RWPE1 (cell line): ENCODE measurements at regions not wholly inside any gene's neighbourhood (a gene's known extent, or its start where the extent isn't known, plus 50 kb on each side); places are given as distances from the start of the nearest gene placed in this dataset.

Experiments used
- CTCF ChIA-PET: fragments of 350-600 bp; sonication (Branson Sonifier 250); formaldehyde crosslinking; extraction: SDS; loops from one replicate; lab custom pipeline; 2021; lab: Yijun Ruan, JAX
- POLR2A ChIA-PET: fragments of 400-600 bp; formaldehyde crosslinking; extraction: SDS; loops from one replicate; lab custom pipeline; 2020; ENCODE audit warnings: antibody characterized with exemption; ENCODE audit not compliant: low non-redundant PET; lab: Yijun Ruan, JAX
- DNase-seq: peaks from one replicate; pipeline ENCODE4 v3.0.0; 2012; ENCODE audit warnings: low spot score
- H3K27ac ChIP-seq: fragments of 450-650 bp; 2 replicates; pipeline ENCODE4 v1.5.1; 2017
- TF ChIP-seq, protein P1 (sequence below): fragments of 450-650 bp; conservative IDR thresholded peaks from 2 replicates; pipeline ENCODE4 v1.5.1; 2017; ENCODE audit warnings: low read depth, mild to moderate bottlenecking

DNA sequence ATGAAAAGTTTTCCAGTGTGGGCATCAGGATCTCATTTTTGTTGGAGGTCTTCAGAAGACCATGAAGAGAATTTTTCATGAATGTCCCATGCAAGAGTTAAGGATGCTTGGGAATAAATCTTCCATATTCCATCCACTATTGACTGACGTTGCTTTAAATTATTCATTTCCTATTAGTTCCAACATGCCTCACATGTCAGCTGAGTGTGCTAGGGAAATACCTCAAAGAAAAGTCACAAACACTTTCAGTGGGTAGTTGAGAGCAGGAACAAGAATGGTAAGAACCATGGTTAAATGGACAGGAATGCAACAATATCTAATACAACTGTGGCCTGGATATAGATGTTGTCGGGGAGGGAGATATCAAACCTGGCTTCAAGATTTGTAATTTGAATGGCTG is 610.1 kb downstream of the TECRL start:
- ChIA-PET CTCF (no interaction called here), POLR2A (no interaction called here)
- no peak overlapping the region for H3K27ac ChIP-seq
- DNase-seq = no peak
- TF ChIP-seq, protein P1, sequence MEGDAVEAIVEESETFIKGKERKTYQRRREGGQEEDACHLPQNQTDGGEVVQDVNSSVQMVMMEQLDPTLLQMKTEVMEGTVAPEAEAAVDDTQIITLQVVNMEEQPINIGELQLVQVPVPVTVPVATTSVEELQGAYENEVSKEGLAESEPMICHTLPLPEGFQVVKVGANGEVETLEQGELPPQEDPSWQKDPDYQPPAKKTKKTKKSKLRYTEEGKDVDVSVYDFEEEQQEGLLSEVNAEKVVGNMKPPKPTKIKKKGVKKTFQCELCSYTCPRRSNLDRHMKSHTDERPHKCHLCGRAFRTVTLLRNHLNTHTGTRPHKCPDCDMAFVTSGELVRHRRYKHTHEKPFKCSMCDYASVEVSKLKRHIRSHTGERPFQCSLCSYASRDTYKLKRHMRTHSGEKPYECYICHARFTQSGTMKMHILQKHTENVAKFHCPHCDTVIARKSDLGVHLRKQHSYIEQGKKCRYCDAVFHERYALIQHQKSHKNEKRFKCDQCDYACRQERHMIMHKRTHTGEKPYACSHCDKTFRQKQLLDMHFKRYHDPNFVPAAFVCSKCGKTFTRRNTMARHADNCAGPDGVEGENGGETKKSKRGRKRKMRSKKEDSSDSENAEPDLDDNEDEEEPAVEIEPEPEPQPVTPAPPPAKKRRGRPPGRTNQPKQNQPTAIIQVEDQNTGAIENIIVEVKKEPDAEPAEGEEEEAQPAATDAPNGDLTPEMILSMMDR = no peak

DNA sequence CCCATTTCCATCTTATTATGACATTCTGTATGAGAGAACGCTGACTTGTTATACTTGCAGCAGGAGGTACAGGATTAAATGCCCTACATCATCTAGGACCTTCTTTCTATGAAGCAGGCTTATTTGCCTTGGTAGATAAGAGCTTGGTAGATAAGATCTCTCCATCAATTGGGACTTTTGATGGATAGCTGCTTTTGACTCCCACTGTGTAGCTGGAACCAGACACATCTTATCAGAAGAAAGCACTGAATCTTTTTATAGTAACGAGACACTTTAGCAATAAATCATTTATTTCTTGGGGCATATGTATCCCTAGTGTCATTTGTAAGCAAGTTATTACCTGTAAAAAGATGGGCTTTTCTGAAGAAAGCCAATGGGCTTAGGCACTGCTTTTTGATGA is 613.9 kb downstream of the TECRL start:
- H3K27ac ChIP-seq = no peak overlapping the region
- TF ChIP-seq, protein P1 = no peak
- ChIA-PET POLR2A (no interaction called here), CTCF (interaction anchor here (0.6 kb wide), 1 partner anchor 409 kb away, joined by 3 read pairs; no protein-coding TSS in a partner anchor)
- no peak for DNase-seq

DNA sequence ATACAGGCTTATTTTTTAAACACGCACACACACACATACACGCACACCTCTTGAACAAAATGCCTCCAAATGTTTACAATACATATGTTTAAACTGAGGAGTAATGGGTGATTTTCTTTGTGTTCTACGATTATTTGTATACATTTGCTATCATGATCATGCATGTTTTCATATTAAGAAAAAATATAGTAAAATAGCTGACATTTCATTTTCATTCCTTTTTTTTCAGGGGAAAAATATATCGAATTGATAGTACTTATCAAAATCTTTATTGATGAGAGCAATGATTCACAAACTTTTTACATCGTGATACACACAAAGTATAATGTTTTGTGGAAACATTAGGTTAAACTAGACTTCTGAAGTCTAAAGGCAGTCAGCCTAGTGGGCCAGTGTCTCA is 618.9 kb downstream of the TECRL start:
- ChIA-PET POLR2A (no interaction called here), CTCF (interaction anchor here (0.7 kb wide), 1 partner anchor 127 kb away, joined by 3 read pairs; no protein-coding TSS in a partner anchor)
- TF ChIP-seq, protein P1 = no peak
- no peak overlapping the region for H3K27ac ChIP-seq
- no peak for DNase-seq

DNA sequence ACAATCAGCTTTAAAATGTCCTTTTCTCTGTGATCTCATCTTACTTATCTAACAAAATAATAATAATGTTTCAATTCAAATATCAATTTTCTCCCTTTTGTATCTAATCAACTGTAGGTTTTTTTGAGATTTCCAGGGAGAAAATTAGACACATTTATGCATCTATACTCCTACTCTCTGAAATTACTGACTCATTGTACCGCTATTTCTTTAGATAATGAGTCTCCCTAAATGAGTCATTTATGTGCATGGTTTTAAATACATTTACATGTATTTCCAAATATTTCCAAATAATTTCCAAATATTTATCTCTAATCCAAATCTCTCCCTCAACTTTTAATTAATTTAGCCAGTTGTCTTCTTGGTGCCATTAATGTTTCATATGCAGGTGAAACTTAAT is 621.0 kb downstream of the TECRL start:
- DNase-seq = no peak
- no peak overlapping the region for H3K27ac ChIP-seq
- CTCF ChIA-PET = no interaction called here
- TF ChIP-seq, protein P1 = no peak
- POLR2A ChIA-PET = no interaction called here

DNA sequence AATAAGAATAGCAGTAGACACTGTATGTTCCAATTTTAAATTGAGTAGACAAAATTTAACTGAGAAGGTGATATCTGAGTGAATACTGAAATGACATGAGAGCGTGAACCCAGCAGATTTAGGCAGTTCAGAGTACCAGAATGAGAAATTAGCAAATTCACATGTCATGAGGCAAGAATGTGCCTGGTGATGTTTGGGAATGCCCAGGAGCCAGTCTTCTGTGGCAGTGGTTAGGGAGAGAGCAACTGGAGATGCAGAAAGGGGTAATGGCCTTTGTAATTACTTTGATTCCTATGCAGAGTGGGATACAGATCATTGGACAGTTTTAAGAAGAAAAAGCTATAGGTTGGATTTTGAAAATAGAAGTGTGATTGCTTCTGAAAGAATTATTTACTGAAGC is 621.9 kb downstream of the TECRL start:
- H3K27ac ChIP-seq = no peak overlapping the region
- TF ChIP-seq, protein P1 = no peak
- no peak for DNase-seq
- POLR2A ChIA-PET = no interaction called here
- CTCF ChIA-PET = no interaction called here

DNA sequence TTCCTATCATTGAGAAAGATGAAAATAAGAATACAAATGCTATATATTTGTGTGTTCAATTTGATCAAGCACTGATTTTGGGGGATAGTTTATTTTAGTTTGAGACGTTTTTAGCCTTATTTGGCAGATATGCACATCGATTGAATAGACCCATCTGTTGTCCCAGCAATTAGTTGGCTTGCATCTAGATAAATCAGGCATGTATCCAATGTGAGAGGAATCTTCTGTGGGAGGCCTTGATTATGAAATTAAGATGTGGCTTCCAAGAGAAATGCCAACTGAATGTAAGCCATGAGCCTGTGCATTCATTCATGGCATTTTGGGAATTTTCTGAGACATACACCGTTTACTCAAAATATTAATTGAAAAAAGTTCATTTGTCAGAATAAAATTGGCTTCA is 623.1 kb downstream of the TECRL start:
- CTCF ChIA-PET = no interaction called here
- POLR2A ChIA-PET = no interaction called here
- TF ChIP-seq, protein P1 = no peak
- DNase-seq = no peak
- H3K27ac ChIP-seq = no peak overlapping the region

DNA sequence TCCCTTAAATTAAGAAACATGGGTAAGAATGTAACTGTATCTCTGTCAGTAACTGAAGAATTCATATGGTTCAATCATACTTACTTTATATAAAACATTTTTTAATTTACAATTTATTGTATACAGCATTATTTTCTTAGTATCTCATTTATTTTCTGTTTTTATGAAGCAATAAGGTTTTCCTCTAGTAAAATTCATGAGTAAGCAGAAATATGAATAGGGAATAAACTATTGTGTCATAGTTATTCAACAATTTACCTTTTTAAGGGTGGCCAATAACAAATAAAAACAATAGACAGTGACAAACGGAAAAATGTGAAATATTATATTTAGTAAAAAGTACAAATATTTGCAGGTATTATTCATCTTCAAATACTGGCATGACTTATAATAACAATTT is 624.4 kb downstream of the TECRL start:
- ChIA-PET POLR2A (no interaction called here), CTCF (no interaction called here)
- TF ChIP-seq, protein P1 = no peak
- H3K27ac ChIP-seq = no peak overlapping the region
- no peak for DNase-seq
